ENCODE measurements at regions not wholly inside any gene's neighbourhood (a gene's known extent, or its start where the extent isn't known, plus 50 kb on each side); places are given as distances from the start of the nearest gene placed in this dataset.

DNA sequence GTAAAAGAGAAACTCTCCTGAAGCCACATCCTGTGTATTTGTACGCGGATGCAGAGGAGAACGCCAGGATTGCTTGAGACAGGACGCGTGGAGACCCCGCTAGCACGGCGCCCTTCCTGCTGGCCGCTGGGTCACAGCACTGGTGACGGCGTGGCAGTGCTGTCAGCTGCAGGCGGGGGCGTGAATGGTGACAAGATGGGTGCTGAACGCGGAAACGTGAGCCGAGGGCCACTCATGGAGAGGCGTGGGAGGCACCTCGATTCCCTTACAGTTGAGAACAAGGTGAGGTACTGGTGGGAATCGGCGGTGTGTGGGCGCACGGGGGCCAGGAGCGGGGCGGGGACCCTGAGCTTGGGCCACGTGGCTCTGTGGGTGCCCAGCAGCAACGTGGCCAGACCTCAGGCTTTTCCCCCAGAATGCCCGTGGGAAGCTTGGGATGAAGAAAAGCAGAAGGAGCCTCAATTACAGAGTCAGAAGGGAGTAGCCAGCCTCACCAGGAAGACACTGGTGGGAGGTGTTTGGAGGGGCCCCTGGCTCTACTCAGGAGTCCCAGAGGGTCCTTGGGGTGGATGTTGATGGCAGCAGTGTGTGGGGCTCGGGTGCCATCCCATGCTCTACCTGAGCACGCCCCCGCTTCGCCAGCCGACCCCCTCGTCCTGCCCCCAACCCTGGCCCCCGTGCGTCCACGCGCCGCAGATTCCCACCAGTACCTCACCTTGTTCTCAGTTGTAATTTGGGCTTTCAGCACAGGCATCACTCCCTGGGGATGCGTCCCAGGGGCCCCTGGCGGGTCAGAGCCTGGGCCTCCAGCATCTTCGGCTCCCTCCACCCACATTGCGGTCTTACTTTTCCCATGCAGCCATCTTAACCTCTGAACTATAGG is 208.4 kb upstream of the TCERG1L start:
- TF ChIP-seq, protein P1, sequence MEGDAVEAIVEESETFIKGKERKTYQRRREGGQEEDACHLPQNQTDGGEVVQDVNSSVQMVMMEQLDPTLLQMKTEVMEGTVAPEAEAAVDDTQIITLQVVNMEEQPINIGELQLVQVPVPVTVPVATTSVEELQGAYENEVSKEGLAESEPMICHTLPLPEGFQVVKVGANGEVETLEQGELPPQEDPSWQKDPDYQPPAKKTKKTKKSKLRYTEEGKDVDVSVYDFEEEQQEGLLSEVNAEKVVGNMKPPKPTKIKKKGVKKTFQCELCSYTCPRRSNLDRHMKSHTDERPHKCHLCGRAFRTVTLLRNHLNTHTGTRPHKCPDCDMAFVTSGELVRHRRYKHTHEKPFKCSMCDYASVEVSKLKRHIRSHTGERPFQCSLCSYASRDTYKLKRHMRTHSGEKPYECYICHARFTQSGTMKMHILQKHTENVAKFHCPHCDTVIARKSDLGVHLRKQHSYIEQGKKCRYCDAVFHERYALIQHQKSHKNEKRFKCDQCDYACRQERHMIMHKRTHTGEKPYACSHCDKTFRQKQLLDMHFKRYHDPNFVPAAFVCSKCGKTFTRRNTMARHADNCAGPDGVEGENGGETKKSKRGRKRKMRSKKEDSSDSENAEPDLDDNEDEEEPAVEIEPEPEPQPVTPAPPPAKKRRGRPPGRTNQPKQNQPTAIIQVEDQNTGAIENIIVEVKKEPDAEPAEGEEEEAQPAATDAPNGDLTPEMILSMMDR (IDR thresholded peaks at IDR 0.05; ENCODE audit: low read depth, low read length): no peak
- no peak for DNase-seq (ENCODE audit: extremely low read depth, low read depth)

- DNase-seq (ENCODE audit: extremely low read depth, low read depth): no peak
- TF ChIP-seq, protein P1 (IDR thresholded peaks at IDR 0.05; ENCODE audit: low read depth, low read length): no peak
Observed at GRCh38 chr10:131531265-131532190, 220.0 kb upstream of the TCERG1L start.

DNA sequence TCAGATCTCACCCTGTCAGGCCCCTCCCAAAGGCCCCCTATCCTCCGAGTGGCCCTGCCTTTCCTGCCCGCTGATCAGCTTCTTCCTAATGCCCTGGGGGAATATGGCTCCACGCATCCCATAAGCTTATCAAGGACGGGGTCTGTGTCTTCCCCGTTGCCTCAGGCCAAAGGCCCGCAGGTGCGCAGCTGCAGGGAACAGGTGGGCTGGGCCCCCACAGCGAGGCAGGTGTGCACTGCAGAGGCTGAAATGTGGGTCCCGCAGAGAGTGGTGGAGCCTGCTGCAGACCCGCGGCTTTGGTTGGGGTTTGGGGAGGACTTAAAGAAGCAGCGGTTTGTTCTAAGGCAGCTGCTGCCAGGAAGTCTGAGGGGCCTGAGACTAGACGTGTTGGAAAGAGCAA is 220.8 kb upstream of the TCERG1L start:
- no peak for DNase-seq (ENCODE audit: extremely low read depth, low read depth)
- TF ChIP-seq, protein P1 (IDR thresholded peaks at IDR 0.05; ENCODE audit: low read depth, low read length): no peak

- no peak for DNase-seq (ENCODE audit: extremely low read depth, low read depth)
- TF ChIP-seq, protein P1 (IDR thresholded peaks at IDR 0.05; ENCODE audit: low read depth, low read length): no peak
Observed at GRCh38 chr10:131532745-131533341, 221.3 kb upstream of the TCERG1L start.

DNA sequence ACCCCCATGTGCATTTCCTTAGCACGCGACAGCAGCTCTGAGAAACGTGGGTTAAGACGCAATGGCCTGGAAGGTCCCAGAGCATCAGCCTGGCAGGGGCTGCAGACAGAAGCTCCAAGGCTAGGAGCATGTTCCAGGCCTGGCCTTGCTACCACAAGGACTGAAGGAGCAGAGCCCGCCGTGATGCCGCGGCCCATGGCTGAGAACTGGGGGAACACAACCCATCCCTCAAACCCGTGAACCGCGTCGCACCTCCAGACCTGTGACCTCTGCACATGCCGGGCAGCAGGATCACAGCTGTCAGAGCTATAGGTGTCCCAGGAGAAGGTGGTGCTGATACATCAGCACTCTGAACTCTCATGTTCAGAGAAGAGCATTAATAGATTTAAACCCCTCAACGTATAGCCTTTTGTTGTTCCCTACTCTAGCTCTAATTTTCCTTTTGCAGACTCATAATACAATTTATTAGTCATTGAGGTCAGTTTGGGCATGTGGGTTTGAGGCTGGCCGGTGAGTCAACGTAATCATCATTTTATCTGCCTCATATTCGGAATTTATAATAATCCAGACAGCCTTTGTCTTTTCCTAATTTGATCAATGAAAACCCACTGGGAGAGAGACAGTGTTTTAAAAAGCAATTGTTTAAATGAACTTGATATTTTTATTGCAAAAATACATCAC is 222.5 kb upstream of the TCERG1L start:
- DNase-seq (ENCODE audit: extremely low read depth, low read depth): no peak
- TF ChIP-seq, protein P1 (IDR thresholded peaks at IDR 0.05; ENCODE audit: low read depth, low read length): no peak

- DNase-seq (ENCODE audit: extremely low read depth, low read depth): no peak
- TF ChIP-seq, protein P1 (IDR thresholded peaks at IDR 0.05; ENCODE audit: low read depth, low read length): no peak
Observed at GRCh38 chr10:131534836-131535235, 223.3 kb upstream of the TCERG1L start.
